Sigmoid colon (tissue), 6 donors: ENCODE measurements at regions not wholly inside any gene's neighbourhood (a gene's known extent, or its start where the extent isn't known, plus 50 kb on each side); places are given as distances from the start of the nearest gene placed in this dataset.

Source experiments
- DNase-seq: peaks from one replicate; pipeline ENCODE4 v3.0.0-alpha.2; 2019
- H3K27ac ChIP-seq, 4 donors: fragments of 200-600 bp; sonication (generic); one replicate each; pipeline ENCODE4 v1.5.1; 2016 to 2019; ENCODE audit warnings: mild to moderate bottlenecking in 1 of 4
- H3K27me3 ChIP-seq, 3 donors: fragments of 200-600 bp; sonication (generic); one replicate each; pipeline ENCODE4 v1.5.1; 2019; ENCODE audit warnings: mild to moderate bottlenecking in 1 of 3
- H3K36me3 ChIP-seq, 4 donors: fragments of 200-600 bp; sonication (generic); one replicate each; pipeline ENCODE4 v1.5.1; 2016 to 2019
- H3K4me1 ChIP-seq, 4 donors: fragments of 200-600 bp; sonication (generic); one replicate each; pipeline ENCODE4 v1.5.1; 2017 to 2019
- H3K4me3 ChIP-seq, 4 donors: fragments of 200-600 bp; sonication (generic); one replicate each; pipeline ENCODE4 v1.5.1; 2017 to 2019; ENCODE audit warnings: mild to moderate bottlenecking in 2 of 4, moderate library complexity in 1 of 4
- H3K9me3 ChIP-seq, 4 donors: fragments of 200-600 bp in 3 of 4; sonication (generic) in 3 of 4; one replicate each; pipeline versions ENCODE4 v1.5.1 to v1.6.1; 2013 to 2019
- CTCF ChIP-seq, 4 experiments: fragments of 450-650 bp in 3 of 4; fragments of 200-600 bp in 1 of 4; IDR thresholded peaks; one replicate each; pipeline ENCODE4 v1.5.1; 2016 to 2019; ENCODE audit warnings: antibody characterized with exemption in 4 of 4, mild to moderate bottlenecking in 3 of 4, moderate library complexity in 2 of 4
- EP300 ChIP-seq, 4 donors: sonication (generic); formaldehyde crosslinking; IDR thresholded peaks; one replicate each; pipeline ENCODE4 v1.6.1; 2017; ENCODE audit warnings: antibody characterized with exemption in 4 of 4
- POLR2A ChIP-seq, 2 donors: fragments of 450-650 bp; IDR thresholded peaks; one replicate each; pipeline ENCODE4 v1.6.1; 2016; ENCODE audit warnings: antibody characterized with exemption in 2 of 2, mild to moderate bottlenecking in 2 of 2, moderate library complexity in 2 of 2
- POLR2AphosphoS5 ChIP-seq, 4 donors: sonication (generic); formaldehyde crosslinking; IDR thresholded peaks; one replicate each; pipeline ENCODE4 v1.6.1; 2017; ENCODE audit warnings: antibody characterized with exemption in 4 of 4
- WGBS, 2 donors: extraction: QIAGEN DNeasy Blood & Tissue Kit; methylation state at CpG; one replicate each; pipeline ENCODE4 v1.1.7; 2013; 5-methylcytosine and 5-hydroxymethylcytosine counted together
- intact Hi-C: fragments of 100-400 bp; cut with DNase I; formaldehyde crosslinking; loops from one replicate; pipeline ENCODE4 v1.15.1; 2023
- donor health status: healthy with polysubstance abuse.
- donor health status: healthy.

DNA sequence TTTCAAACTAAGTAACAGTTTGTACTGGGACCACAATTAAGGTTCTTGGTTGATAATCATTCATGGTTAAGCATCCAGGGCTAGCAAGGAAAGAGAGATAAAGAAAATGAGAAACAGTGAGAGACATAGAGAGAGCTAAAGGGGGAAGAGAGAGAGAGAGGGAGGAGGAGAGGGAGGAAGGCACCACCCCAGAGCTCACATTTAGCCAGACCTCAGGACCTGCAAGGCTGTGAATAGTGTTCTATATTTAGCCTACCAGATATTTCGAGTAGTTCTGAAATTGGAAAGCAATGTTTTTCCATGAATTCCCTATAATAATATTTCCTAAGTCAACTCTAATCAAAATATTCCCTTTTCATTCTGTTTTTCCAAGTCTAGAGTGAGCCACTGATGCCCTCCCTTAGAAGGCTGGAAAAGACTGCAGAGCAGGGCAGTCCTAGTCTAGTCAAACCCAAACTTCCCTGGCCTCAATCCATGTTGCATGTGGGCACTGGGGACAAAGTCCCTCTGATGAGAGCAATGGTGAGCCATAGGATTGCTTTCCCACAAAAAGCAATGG is 119.4 kb upstream of the INHBA start:
- TF ChIP-seq POLR2AphosphoS5 (IDR thresholded peaks at IDR 0.05) (no peak), POLR2A (IDR thresholded peaks at IDR 0.05) (no peak), CTCF (IDR thresholded peaks at IDR 0.05) (no peak), EP300 (IDR thresholded peaks at IDR 0.05) (no peak)
- no peak for DNase-seq
- intact Hi-C loops, result no loop called here
- no peaks in the 10 kb centered on the region for H3K27me3 ChIP-seq
- H3K36me3 ChIP-seq, result no peaks in the 10 kb centered on the region
- no peak overlapping the region for H3K4me3 ChIP-seq
- 44 to 72% methylated on average over 1 of the region's 1 CpG for WGBS, 2 donors
- no peaks in the 10 kb centered on the region for H3K9me3 ChIP-seq
- H3K27ac ChIP-seq, result no peak overlapping the region
- no peaks in the 10 kb centered on the region for H3K4me1 ChIP-seq

GRCh38 chr7:41821521-41822213 is 118.8 kb upstream of the INHBA start:
- Histone ChIP-seq H3K27me3 (no peaks in the 10 kb centered on the region), H3K27ac (no peak overlapping the region), H3K36me3 (no peaks in the 10 kb centered on the region), H3K9me3 (no peaks in the 10 kb centered on the region), H3K4me1 (no peaks in the 10 kb centered on the region), H3K4me3 (no peak overlapping the region)
- intact Hi-C loops, result no loop called here
- 69 to 85% methylated on average over 3 of the region's 3 CpGs for WGBS, 2 donors
- TF ChIP-seq EP300 (IDR thresholded peaks at IDR 0.05), result no peak
- TF ChIP-seq POLR2AphosphoS5 (IDR thresholded peaks at IDR 0.05), result no peak
- TF ChIP-seq CTCF (IDR thresholded peaks at IDR 0.05), result no peak
- no peak for TF ChIP-seq POLR2A (IDR thresholded peaks at IDR 0.05)
- no peak for DNase-seq

- 94 to 96% methylated on average over 2 of the region's 2 CpGs for WGBS, 2 donors
- intact Hi-C loops, result no loop called here
- TF ChIP-seq POLR2A (IDR thresholded peaks at IDR 0.05), result no peak
- no peaks in the 10 kb centered on the region for H3K27me3 ChIP-seq
- H3K4me3 ChIP-seq, result no peak overlapping the region
- H3K27ac ChIP-seq, result no peak overlapping the region
- no peak for DNase-seq
- no peaks in the 10 kb centered on the region for H3K4me1 ChIP-seq
- no peaks in the 10 kb centered on the region for H3K9me3 ChIP-seq
- H3K36me3 ChIP-seq, result no peaks in the 10 kb centered on the region
Measured at GRCh38 chr7:41820111-41820671, 117.3 kb upstream of the INHBA start.

DNA sequence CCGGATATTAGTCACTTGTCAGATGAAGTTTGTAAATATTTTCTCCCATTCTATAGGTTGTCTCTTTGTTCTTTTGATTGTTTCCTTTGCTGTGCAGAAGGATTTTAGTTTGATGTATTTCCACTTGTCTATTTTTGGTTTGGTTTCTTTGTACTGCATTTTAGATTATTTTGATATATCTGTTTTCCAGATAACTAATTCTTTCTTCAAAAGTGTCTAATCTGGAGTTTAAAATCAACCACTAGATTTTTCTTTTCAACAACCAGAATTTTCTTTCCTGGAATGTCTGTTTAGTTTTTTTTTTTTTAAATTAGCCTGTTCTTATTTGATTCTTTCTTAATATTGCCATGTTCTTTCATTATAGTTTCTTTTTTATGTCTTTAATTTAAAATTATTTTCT is 116.8 kb upstream of the INHBA start:
- DNase-seq, result no peak
- no peak overlapping the region for H3K27ac ChIP-seq
- H3K36me3 ChIP-seq, result no peaks in the 10 kb centered on the region
- H3K27me3 ChIP-seq, result no peaks in the 10 kb centered on the region
- TF ChIP-seq EP300 (IDR thresholded peaks at IDR 0.05), result no peak
- TF ChIP-seq POLR2AphosphoS5 (IDR thresholded peaks at IDR 0.05), result no peak
- no peak for TF ChIP-seq CTCF (IDR thresholded peaks at IDR 0.05)
- TF ChIP-seq POLR2A (IDR thresholded peaks at IDR 0.05), result no peak
- intact Hi-C loops, result no loop called here
- WGBS, 2 donors, result 89 to 97% methylated on average over 1 of the region's 1 CpG
- no peaks in the 10 kb centered on the region for H3K4me1 ChIP-seq
- no peaks in the 10 kb centered on the region for H3K9me3 ChIP-seq
- H3K4me3 ChIP-seq, result no peak overlapping the region

DNA sequence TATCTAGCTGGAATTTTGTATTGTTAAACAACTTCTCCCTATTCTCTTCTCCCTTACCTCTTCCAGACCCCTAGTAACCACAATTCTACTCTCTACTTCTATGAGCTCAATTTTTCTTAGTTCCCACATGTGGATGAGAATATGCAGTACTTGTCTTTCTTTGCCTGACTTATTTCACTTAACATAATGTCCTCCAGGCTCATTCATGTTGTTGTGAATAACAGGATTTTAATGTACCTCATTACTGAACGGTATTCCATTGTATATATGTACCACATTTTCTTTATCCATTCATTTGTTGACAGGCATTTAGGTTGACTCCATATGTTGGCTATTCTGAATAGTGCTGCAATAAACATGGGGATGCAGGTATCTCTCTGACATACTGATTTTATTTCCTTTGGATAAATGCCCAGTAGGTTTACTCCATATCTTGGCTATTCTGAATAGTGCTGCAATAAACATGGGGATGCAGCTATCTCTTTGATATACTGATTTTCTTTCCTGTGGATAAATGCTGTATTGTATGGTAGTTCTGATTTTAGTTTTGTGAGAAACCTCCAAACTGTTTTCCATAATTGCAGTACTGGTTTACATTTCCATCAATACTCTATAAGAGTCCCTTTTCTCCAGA is 116.0 kb upstream of the INHBA start:
- no peak for TF ChIP-seq POLR2AphosphoS5 (IDR thresholded peaks at IDR 0.05)
- no peak for TF ChIP-seq EP300 (IDR thresholded peaks at IDR 0.05)
- TF ChIP-seq CTCF (IDR thresholded peaks at IDR 0.05), result no peak
- no peak for TF ChIP-seq POLR2A (IDR thresholded peaks at IDR 0.05)
- H3K4me1 ChIP-seq, result no peaks in the 10 kb centered on the region
- no peaks in the 10 kb centered on the region for H3K36me3 ChIP-seq
- H3K9me3 ChIP-seq, result no peaks in the 10 kb centered on the region
- H3K27ac ChIP-seq, result no peak overlapping the region
- no peak overlapping the region for H3K4me3 ChIP-seq
- intact Hi-C loops, result no loop called here
- H3K27me3 ChIP-seq, result no peaks in the 10 kb centered on the region
- 32 to 59% methylated on average over 1 of the region's 1 CpG for WGBS, 2 donors
- no peak for DNase-seq
